ENCODE measurements at regions not wholly inside any gene's neighbourhood (a gene's known extent, or its start where the extent isn't known, plus 50 kb on each side); places are given as distances from the start of the nearest gene placed in this dataset.

DNA sequence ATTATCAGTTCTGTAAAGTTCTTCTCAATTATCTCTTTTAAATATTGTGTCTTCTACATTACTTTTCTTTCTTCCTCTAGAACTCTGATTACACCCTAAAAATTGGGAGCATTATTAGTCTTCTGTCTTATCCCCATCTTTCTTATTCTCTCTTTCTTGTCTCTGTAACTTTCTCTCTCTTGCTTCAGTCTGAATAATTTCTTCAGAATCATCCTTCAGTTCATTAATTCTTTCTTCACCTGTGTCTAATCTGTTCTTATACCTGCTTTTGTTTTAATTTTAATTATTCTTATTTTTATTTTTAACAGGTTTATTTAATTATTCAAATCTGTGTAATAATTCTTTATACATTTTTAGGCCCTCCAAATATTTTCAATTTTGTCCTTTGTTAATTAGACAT, 114.3 kb downstream of the GATA3 start:
- Histone ChIP-seq H3K36me3 (ENCODE audit: control insufficient read depth in 1 of 2, insufficient read depth in 2 of 2, low read length in 2 of 2) (no peaks in the 10 kb centered on the region), H3K27ac (ENCODE audit: low read depth, low read length) (no peak overlapping the region), H3K9me2 (ENCODE audit: insufficient read depth) (no peaks in the 10 kb centered on the region), H3K4me3 (replicated peaks in 1 of 2; ENCODE audit: low read depth in 1 of 2, low read length in 2 of 2) (no peak overlapping the region), H3K4me2 (ENCODE audit: low read length) (no peak overlapping the region), H3K4me1 (ENCODE audit: control insufficient read depth in 1 of 2, insufficient read depth in 2 of 2, low read length in 2 of 2) (no peaks in the 10 kb centered on the region), H4K20me1 (ENCODE audit: insufficient read depth) (no peaks in the 10 kb centered on the region), H3K79me2 (ENCODE audit: insufficient read depth, low read length) (no peaks in the 10 kb centered on the region), H2AFZ (ENCODE audit: low read depth, low read length, poor library complexity, severe bottlenecking) (no peak overlapping the region), H3K27me3 (ENCODE audit: insufficient read depth, low read length) (no peaks in the 10 kb centered on the region), H3K9ac (ENCODE audit: low read length) (no peak overlapping the region), H3K9me3 (ENCODE audit: control insufficient read depth in 1 of 2, insufficient read depth in 1 of 2, low read depth in 1 of 2, low read length in 2 of 2) (peaks cover 0 to 7% of the 10 kb centered on the region in 2 experiments; a peak in 1 of 4 replicates)
- no peak for TF ChIP-seq SRF (IDR thresholded peaks at IDR 0.05; ENCODE audit: low read depth)
- no peak for TF ChIP-seq YY1 (IDR thresholded peaks at IDR 0.05; ENCODE audit: extremely low read depth, insufficient replicate concordance, low read depth, low read length)
- TF ChIP-seq JUND (IDR thresholded peaks at IDR 0.05): no peak
- TF ChIP-seq, protein P1, sequence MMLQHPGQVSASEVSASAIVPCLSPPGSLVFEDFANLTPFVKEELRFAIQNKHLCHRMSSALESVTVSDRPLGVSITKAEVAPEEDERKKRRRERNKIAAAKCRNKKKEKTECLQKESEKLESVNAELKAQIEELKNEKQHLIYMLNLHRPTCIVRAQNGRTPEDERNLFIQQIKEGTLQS (IDR thresholded peaks at IDR 0.05): no peak
- TF ChIP-seq ELF1 (IDR thresholded peaks at IDR 0.05; ENCODE audit: borderline replicate concordance, low read depth): no peak
- TF ChIP-seq, protein P2, sequence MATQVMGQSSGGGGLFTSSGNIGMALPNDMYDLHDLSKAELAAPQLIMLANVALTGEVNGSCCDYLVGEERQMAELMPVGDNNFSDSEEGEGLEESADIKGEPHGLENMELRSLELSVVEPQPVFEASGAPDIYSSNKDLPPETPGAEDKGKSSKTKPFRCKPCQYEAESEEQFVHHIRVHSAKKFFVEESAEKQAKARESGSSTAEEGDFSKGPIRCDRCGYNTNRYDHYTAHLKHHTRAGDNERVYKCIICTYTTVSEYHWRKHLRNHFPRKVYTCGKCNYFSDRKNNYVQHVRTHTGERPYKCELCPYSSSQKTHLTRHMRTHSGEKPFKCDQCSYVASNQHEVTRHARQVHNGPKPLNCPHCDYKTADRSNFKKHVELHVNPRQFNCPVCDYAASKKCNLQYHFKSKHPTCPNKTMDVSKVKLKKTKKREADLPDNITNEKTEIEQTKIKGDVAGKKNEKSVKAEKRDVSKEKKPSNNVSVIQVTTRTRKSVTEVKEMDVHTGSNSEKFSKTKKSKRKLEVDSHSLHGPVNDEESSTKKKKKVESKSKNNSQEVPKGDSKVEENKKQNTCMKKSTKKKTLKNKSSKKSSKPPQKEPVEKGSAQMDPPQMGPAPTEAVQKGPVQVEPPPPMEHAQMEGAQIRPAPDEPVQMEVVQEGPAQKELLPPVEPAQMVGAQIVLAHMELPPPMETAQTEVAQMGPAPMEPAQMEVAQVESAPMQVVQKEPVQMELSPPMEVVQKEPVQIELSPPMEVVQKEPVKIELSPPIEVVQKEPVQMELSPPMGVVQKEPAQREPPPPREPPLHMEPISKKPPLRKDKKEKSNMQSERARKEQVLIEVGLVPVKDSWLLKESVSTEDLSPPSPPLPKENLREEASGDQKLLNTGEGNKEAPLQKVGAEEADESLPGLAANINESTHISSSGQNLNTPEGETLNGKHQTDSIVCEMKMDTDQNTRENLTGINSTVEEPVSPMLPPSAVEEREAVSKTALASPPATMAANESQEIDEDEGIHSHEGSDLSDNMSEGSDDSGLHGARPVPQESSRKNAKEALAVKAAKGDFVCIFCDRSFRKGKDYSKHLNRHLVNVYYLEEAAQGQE (IDR thresholded peaks at IDR 0.05; ENCODE audit: low read depth): no peak
- no peak for TF ChIP-seq EZH2phosphoT487 (IDR thresholded peaks at IDR 0.05; ENCODE audit: borderline replicate concordance)
- no peak for TF ChIP-seq ZFX (IDR thresholded peaks at IDR 0.05)
- no peak for TF ChIP-seq CEBPB (IDR thresholded peaks at IDR 0.05; ENCODE audit: low read depth)
- no peak for TF ChIP-seq POLR2A (IDR thresholded peaks at IDR 0.05; ENCODE audit: borderline replicate concordance, extremely low read depth, insufficient read depth, insufficient read length)
- no peak for TF ChIP-seq EGR1 (IDR thresholded peaks at IDR 0.05; ENCODE audit: low read depth)
- no peak for TF ChIP-seq SIN3A (IDR thresholded peaks at IDR 0.05; ENCODE audit: low read depth)
- TF ChIP-seq CTCF (IDR thresholded peaks at IDR 0.05 in 2 of 3, conservative IDR thresholded peaks at IDR 0.05 in 1 of 3; ENCODE audit: borderline replicate concordance in 1 of 3, insufficient read depth in 1 of 3, low read depth in 2 of 3, low read length in 2 of 3): no peak
- TF ChIP-seq ZBTB33 (IDR thresholded peaks at IDR 0.05; ENCODE audit: extremely low read depth, insufficient replicate concordance, low read length): no peak
- TF ChIP-seq FOSL1 (IDR thresholded peaks at IDR 0.05; ENCODE audit: low read depth): no peak
- TF ChIP-seq TCF7L2 (IDR thresholded peaks at IDR 0.05; ENCODE audit: borderline replicate concordance, extremely low read depth, insufficient read depth, insufficient read length): no peak
- no TSS peak for BruUV-seq (replicated peaks)
- intact Hi-C loops (cut with micrococcal nuclease): no loop called here
- CTCF ChIA-PET: no interaction called here
- no peak for ATAC-seq
- POLR2A ChIA-PET: no interaction called here
- no peak for DNase-seq (ENCODE audit: low read depth, low spot score)
- RAD21 ChIA-PET (ENCODE audit: low non-redundant PET in 1 of 2, low total read pairs in 2 of 2, uncharacterized antibody in 2 of 2, unreplicated experiment in 2 of 2): no interaction called here

Data from HCT116 (cell line).